ENCODE measurements at regions not wholly inside any gene's neighbourhood (a gene's known extent, or its start where the extent isn't known, plus 50 kb on each side); places are given as distances from the start of the nearest gene placed in this dataset.

- no peak for DNase-seq (ENCODE audit: extremely low spot score)
- ChIA-PET POLR2A (no interaction called here), CTCF (no interaction called here)
- no peak for TF ChIP-seq ELF4 (IDR thresholded peaks at IDR 0.05)
- TF ChIP-seq LEF1 (IDR thresholded peaks at IDR 0.05; ENCODE audit: borderline replicate concordance), result no peak
- no peak for TF ChIP-seq SUZ12 (IDR thresholded peaks at IDR 0.05)
- no peak for TF ChIP-seq HDGF (IDR thresholded peaks at IDR 0.05; ENCODE audit: borderline replicate concordance)
- TF ChIP-seq FOXM1 (IDR thresholded peaks at IDR 0.05; ENCODE audit: borderline replicate concordance), result no peak
- TF ChIP-seq BHLHE40 (IDR thresholded peaks at IDR 0.05; ENCODE audit: borderline replicate concordance), result no peak
- TF ChIP-seq ZNF384 (IDR thresholded peaks at IDR 0.05), result no peak
- TF ChIP-seq FOXA1 (IDR thresholded peaks at IDR 0.05), result no peak
- no peak for TF ChIP-seq ARNT (IDR thresholded peaks at IDR 0.05)
- TF ChIP-seq SP1 (IDR thresholded peaks at IDR 0.05), result no peak
- no peak for TF ChIP-seq TARDBP (IDR thresholded peaks at IDR 0.05)
- TF ChIP-seq NFRKB (IDR thresholded peaks at IDR 0.05), result no peak
- TF ChIP-seq CTBP1 (IDR thresholded peaks at IDR 0.05; ENCODE audit: borderline replicate concordance), result no peak
- TF ChIP-seq PKNOX1 (IDR thresholded peaks at IDR 0.05), result no peak
- TF ChIP-seq FOXK2 (IDR thresholded peaks at IDR 0.05), result no peak
These were observed 205.7 kb downstream of the TANC2 start for GRCh38 chr17:63171428-63172393.

GRCh38 chr17:63173450-63173849, 207.4 kb downstream of the TANC2 start:
- no peak for DNase-seq (ENCODE audit: extremely low spot score)
- no peak for TF ChIP-seq ARNT (IDR thresholded peaks at IDR 0.05)
- no peak for TF ChIP-seq PKNOX1 (IDR thresholded peaks at IDR 0.05)
- TF ChIP-seq LEF1 (IDR thresholded peaks at IDR 0.05; ENCODE audit: borderline replicate concordance), result no peak
- no peak for TF ChIP-seq SUZ12 (IDR thresholded peaks at IDR 0.05)
- no peak for TF ChIP-seq FOXM1 (IDR thresholded peaks at IDR 0.05; ENCODE audit: borderline replicate concordance)
- TF ChIP-seq NFRKB (IDR thresholded peaks at IDR 0.05), result no peak
- no peak for TF ChIP-seq FOXA1 (IDR thresholded peaks at IDR 0.05)
- no peak for TF ChIP-seq SP1 (IDR thresholded peaks at IDR 0.05)
- TF ChIP-seq BHLHE40 (IDR thresholded peaks at IDR 0.05; ENCODE audit: borderline replicate concordance), result no peak
- TF ChIP-seq CTBP1 (IDR thresholded peaks at IDR 0.05; ENCODE audit: borderline replicate concordance), result no peak
- no peak for TF ChIP-seq ZNF384 (IDR thresholded peaks at IDR 0.05)
- TF ChIP-seq TARDBP (IDR thresholded peaks at IDR 0.05), result no peak
- no peak for TF ChIP-seq FOXK2 (IDR thresholded peaks at IDR 0.05)
- TF ChIP-seq HDGF (IDR thresholded peaks at IDR 0.05; ENCODE audit: borderline replicate concordance), result no peak
- TF ChIP-seq ELF4 (IDR thresholded peaks at IDR 0.05), result no peak
- TF ChIP-seq L3MBTL2 (conservative IDR thresholded peaks at IDR 0.05), result no peak
- ChIA-PET POLR2A (no interaction called here), CTCF (no interaction called here)

DNA sequence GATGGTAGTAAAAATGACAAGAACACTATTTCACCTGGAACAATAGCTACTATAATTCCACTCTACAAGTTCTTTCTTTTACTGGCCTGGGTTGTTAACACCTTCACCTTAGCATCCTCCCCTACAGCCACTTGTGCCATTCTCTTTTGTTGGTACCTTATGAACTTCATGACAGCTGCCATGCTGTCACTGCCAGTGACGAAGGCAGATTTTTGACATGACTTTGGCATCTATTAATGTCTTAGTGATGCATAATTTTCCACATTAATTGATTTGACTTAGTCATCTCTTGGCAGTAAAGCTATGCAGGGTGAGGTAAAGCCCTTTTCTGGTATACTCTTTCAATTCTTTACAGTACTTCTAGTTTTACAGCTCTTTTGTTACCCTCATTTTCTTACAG, 207.9 kb downstream of the TANC2 start:
- DNase-seq (ENCODE audit: extremely low spot score), result no peak
- ChIA-PET POLR2A (no interaction called here), CTCF (no interaction called here)
- no peak for TF ChIP-seq ZNF384 (IDR thresholded peaks at IDR 0.05)
- TF ChIP-seq ARNT (IDR thresholded peaks at IDR 0.05), result no peak
- no peak for TF ChIP-seq ELF4 (IDR thresholded peaks at IDR 0.05)
- TF ChIP-seq FOXK2 (IDR thresholded peaks at IDR 0.05), result no peak
- TF ChIP-seq L3MBTL2 (conservative IDR thresholded peaks at IDR 0.05), result no peak
- TF ChIP-seq HDGF (IDR thresholded peaks at IDR 0.05; ENCODE audit: borderline replicate concordance), result no peak
- no peak for TF ChIP-seq NFRKB (IDR thresholded peaks at IDR 0.05)
- TF ChIP-seq FOXM1 (IDR thresholded peaks at IDR 0.05; ENCODE audit: borderline replicate concordance), result no peak
- no peak for TF ChIP-seq SP1 (IDR thresholded peaks at IDR 0.05)
- TF ChIP-seq TARDBP (IDR thresholded peaks at IDR 0.05), result no peak
- TF ChIP-seq BHLHE40 (IDR thresholded peaks at IDR 0.05; ENCODE audit: borderline replicate concordance), result no peak
- TF ChIP-seq CTBP1 (IDR thresholded peaks at IDR 0.05; ENCODE audit: borderline replicate concordance), result no peak

- POLR2A ChIA-PET, result no interaction called here
- TF ChIP-seq NFRKB (IDR thresholded peaks at IDR 0.05), result no peak
- TF ChIP-seq HDGF (IDR thresholded peaks at IDR 0.05; ENCODE audit: borderline replicate concordance), result no peak
- TF ChIP-seq L3MBTL2 (conservative IDR thresholded peaks at IDR 0.05), result no peak
- CTCF ChIA-PET, result interaction anchor here (0.6 kb wide), 1 partner anchor 31 kb away, joined by 3 read pairs; no protein-coding TSS in a partner anchor
- DNase-seq (ENCODE audit: extremely low spot score), result no peak
These were observed 212.5 kb downstream of the TANC2 start for GRCh38 chr17:63178530-63178929.

DNA sequence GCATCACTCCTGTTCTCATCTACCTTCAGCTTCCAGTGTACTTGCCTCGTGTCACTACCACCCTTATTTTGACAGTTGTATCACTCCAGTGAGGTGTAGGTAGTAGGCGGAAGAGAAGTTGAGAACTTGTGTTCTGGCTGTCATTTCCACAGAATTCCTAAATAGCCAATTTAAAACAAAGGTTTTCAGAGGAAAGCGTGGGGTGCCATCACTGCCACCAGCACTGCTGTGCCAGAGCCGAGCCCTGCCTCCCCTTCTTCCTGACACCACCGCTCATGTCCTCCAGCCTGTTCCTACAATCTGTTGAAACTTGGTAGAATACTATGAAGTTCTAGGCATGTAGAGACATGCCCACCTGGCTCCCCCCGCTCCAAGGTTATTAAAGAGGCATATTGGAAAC, 215.8 kb downstream of the TANC2 start:
- no peak for DNase-seq (ENCODE audit: extremely low spot score)
- POLR2A ChIA-PET, result no interaction called here
- CTCF ChIA-PET, result no interaction called here
- TF ChIP-seq LEF1 (IDR thresholded peaks at IDR 0.05; ENCODE audit: borderline replicate concordance) (no peak), ARNT (IDR thresholded peaks at IDR 0.05) (no peak), SP1 (IDR thresholded peaks at IDR 0.05) (no peak), L3MBTL2 (conservative IDR thresholded peaks at IDR 0.05) (no peak), TARDBP (IDR thresholded peaks at IDR 0.05) (no peak), FOXA1 (IDR thresholded peaks at IDR 0.05) (no peak), NFRKB (IDR thresholded peaks at IDR 0.05) (no peak), PKNOX1 (IDR thresholded peaks at IDR 0.05) (no peak), ZNF384 (IDR thresholded peaks at IDR 0.05) (no peak), ELF4 (IDR thresholded peaks at IDR 0.05) (no peak)

DNA sequence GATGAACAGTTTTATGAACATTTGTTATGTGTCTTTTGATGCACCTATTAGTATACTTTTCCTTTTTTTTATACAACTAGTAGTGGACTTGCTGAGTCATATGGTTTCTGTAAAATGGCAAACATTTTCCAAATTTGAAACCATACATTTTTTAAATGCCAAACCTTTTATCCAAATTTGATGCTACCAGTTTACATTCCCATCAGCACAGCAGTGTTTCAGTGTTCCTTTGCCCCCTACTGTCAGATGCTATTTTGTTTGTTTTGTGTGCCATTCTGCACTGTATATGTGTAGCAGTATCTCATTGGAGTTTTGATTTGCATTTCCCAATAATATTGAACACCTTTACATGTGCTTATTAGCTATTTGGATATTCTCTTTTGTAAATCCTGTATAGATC, 219.4 kb downstream of the TANC2 start:
- TF ChIP-seq NFRKB (IDR thresholded peaks at IDR 0.05) (no peak), PKNOX1 (IDR thresholded peaks at IDR 0.05) (no peak), FOXM1 (IDR thresholded peaks at IDR 0.05; ENCODE audit: borderline replicate concordance) (no peak), ELF4 (IDR thresholded peaks at IDR 0.05) (no peak), ARNT (IDR thresholded peaks at IDR 0.05) (no peak), FOXA1 (IDR thresholded peaks at IDR 0.05) (no peak), LEF1 (IDR thresholded peaks at IDR 0.05; ENCODE audit: borderline replicate concordance) (no peak)
- ChIA-PET CTCF (no interaction called here), POLR2A (no interaction called here)
- no peak for DNase-seq (ENCODE audit: extremely low spot score)

All from HEK293T (cell line).